ENCODE measurements at regions not wholly inside any gene's neighbourhood (a gene's known extent, or its start where the extent isn't known, plus 50 kb on each side); places are given as distances from the start of the nearest gene placed in this dataset.

DNA sequence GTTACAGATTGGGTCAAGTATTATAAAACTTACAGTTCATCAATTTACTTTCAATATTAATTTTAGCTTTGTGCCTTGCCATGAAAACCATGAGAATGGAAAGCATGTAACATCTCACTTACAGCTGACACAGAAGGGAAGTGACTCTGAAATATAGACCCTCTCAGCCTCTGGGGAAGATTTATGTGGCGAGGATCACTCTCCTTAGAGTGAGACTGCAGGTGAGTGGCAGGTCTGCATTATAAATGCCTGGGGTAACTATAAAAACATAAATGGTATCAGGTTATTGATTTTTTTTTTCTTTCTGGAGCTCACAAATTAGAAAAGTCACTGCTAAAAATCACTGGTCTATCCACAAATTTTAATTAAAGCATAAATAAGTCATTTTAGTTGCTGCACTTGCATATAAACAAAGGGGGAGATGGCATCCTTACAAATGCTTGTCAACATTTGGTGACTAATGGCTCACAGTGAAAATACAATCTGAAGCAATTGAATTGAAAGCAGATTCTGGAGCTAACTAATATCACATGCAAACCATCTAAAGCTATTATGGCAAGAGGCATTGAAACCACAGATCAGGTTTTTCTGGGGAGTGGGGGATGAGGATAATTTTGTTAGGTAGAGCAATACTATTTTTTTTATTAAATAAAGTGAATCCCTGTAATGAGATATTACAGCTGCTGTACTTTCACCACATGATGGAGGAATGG, 200.9 kb downstream of the TM2D1 start:
- no peak for DNase-seq (ENCODE audit: low read depth, low spot score)

GRCh38 chr1:61523229-61523628, 201.7 kb downstream of the TM2D1 start:
- no peak for DNase-seq (ENCODE audit: low read depth, low spot score)

DNA sequence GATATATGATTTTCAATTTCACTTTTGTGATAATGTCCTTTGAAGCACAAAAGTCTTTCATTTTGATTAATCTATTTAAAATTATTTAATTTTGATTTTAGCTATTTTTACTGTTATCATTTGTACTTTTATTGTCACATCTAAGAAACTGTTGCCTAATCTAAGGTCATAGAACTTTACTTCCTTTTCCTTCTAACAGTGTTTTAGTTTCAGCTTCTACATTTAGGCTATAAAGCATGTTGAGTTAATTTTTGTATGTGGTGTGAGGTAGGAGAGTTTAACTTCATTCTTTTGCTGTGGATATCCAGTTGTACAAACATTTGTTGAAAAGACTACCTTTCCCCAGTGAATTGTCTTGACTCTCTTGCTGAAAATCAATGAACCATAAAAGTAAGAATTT, 204.5 kb downstream of the TM2D1 start:
- DNase-seq (ENCODE audit: low read depth, low spot score), result no peak

DNA sequence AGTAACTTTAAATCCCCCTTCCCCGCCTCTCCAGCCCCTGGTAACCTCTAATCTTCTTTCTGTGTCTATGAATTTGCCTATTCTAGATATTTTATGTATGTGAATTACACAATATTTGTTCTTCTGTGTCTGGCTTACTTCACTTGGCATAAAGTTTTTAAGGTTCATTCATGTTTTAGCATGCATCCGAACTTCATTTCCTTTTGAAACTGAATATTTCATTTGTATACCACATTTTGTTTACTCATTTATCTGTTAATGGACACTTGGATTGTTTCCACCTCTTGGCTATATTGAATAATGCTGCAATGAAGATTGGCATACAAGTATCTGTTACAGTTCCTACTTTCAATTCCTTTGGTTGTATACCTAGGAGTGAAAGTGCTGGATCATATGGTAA, 205.3 kb downstream of the TM2D1 start:
- no peak for DNase-seq (ENCODE audit: low read depth, low spot score)

DNA sequence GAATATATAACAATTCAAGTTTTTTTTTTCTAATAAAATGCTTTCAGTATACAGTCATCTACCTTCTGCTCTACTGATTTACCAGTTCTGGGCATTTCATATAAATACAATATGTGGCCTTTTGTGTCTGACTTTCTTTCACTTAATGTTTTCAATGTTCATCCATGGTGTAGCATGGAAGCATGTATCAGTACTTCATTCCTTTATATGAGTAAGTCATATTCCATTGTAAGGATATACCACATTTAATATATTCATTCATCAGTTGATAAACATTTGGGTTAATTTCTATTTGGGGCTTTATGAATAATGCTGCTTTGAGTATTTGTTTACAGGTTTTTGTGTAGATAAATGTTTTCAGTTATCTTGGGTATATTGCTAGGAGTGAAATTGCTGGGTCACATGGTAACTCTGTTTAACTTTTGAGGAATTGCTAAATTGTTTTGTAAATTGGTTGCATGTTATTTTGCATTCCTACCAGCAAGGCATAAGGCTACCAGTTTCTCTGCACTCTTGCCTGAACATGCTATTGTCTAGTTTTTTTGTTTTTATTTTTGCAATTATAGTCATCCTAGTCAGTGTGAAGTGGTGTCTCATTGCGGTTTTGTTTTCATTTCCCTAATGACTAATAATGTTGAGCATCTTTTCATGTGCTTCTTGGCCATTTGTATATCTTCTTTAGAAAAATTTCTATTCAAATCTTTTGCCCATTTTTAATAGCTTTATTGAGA, 206.1 kb downstream of the TM2D1 start:
- no peak for DNase-seq (ENCODE audit: low read depth, low spot score)

DNA sequence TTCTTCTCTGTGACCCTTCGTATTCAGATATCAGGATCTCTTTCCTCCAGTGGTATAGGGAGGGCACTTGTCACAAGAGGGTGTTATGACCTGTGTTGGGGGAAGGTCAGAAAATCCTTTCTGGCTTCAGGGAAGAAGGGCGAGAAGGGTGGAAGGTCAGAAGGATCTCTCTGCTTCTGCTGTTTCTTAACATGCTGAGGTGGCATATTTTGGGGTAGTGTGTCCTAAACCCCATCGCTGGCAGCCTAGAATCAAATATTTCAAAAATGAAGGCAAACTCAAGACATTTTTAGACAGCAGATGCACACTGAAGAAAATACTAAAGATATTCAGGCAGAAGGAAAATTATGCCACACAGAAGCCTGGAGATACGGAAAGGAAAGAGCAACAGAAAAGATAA, 207.6 kb downstream of the TM2D1 start:
- no peak for DNase-seq (ENCODE audit: low read depth, low spot score)

DNA sequence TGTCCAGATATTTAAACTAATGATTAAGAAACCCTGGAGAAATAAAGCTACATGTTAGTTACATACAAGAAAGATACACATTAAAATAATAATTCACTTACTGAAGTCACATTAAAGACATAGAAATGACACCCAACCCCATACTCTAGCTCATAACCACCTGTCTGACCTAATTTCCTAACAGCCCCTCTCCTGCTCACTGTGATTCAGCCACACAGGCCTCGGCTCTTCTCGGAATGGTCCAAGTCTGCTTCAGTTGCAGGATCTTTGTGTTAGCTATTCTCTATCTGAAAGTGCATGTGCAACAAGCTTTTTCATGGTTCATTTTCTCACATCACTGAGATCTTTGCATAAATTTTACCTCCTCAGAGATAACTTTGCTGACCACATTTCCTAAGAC, 209.8 kb downstream of the TM2D1 start:
- no peak for DNase-seq (ENCODE audit: low read depth, low spot score)

Data from ELF-1 (cell line).